Astrocyte of the spinal cord (primary cell): ENCODE measurements at regions not wholly inside any gene's neighbourhood (a gene's known extent, or its start where the extent isn't known, plus 50 kb on each side); places are given as distances from the start of the nearest gene placed in this dataset.

Source experiments
- DNase-seq: peaks from one replicate; pipeline ENCODE4 v3.0.0; 2011; ENCODE audit warnings: low read depth, low spot score
- H3K4me3 ChIP-seq: 2 replicates; pipeline ENCODE4 v1.5.1; 2011; ENCODE audit warnings: low read depth, mild to moderate bottlenecking, low read length, moderate library complexity
- in situ Hi-C: cut with HindIII; loops from 2 replicates; pipeline ENCODE4 v1.10.0; 2017; ENCODE audit warnings: low sequenced_read_pairs
- TF ChIP-seq, protein P1 (sequence below): IDR thresholded peaks from 2 replicates; pipeline ENCODE4 v1.5.1; 2012; ENCODE audit warnings: low read depth, mild to moderate bottlenecking, low read length, inconsistent platforms

DNA sequence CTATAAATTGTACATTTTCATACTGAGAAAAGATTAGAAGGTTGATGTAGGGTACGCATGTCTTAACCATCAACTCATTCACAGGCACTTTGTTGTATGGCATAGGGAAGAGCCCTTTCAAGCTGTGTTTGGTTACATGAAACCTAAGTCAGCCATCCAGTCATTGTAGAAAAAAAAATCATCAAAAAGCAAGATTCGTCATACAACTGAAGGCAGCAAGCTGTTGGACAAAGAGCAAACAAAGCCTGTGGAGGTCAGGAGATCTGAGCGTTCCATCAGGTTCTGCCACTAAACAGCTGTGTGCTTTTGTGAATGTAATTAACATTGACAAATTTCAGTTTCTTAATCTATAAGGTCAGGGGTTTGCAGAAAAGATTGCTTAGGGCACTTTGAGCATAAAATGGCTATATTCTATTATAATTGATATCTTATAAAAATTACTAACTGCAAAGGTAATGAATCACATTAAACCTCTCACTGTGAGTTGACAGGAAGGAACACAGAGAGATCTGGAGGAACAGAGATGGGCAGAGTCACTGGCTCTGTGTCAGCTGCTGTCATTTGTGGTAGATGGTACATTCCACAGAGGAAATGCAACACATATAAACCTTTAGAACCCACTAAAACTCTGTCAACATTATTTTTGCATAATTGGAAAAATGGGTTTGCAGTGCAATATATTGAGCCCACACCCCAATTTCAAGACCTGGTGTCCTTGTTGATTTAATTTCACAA lies 66.3 kb upstream of the MYOCD start:
- no peak overlapping the region for H3K4me3 ChIP-seq
- DNase-seq = peak; percentile 40
- TF ChIP-seq, protein P1, sequence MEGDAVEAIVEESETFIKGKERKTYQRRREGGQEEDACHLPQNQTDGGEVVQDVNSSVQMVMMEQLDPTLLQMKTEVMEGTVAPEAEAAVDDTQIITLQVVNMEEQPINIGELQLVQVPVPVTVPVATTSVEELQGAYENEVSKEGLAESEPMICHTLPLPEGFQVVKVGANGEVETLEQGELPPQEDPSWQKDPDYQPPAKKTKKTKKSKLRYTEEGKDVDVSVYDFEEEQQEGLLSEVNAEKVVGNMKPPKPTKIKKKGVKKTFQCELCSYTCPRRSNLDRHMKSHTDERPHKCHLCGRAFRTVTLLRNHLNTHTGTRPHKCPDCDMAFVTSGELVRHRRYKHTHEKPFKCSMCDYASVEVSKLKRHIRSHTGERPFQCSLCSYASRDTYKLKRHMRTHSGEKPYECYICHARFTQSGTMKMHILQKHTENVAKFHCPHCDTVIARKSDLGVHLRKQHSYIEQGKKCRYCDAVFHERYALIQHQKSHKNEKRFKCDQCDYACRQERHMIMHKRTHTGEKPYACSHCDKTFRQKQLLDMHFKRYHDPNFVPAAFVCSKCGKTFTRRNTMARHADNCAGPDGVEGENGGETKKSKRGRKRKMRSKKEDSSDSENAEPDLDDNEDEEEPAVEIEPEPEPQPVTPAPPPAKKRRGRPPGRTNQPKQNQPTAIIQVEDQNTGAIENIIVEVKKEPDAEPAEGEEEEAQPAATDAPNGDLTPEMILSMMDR = no peak
- in situ Hi-C loops = no loop called here

DNA sequence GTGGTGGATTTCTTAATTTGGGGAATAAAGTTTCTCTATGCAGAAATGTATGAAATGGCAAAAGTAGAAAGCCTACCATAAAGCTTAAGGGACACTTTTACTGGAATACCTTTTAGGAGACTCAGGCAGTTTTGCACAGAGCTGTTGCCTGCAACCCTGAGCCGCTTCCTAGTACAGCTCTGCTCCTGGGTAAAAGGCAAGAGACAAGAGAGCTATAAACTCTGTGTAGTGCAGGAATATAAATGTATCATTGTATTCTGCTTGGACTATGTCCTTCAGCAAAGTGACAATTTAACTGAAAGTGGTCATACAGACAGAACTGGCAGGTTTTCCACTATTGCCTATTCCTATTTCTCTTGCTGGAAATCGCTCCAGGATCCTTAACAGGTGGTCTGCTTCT lies 65.3 kb upstream of the MYOCD start:
- in situ Hi-C loops = no loop called here
- DNase-seq = no peak
- TF ChIP-seq, protein P1 = no peak

DNA sequence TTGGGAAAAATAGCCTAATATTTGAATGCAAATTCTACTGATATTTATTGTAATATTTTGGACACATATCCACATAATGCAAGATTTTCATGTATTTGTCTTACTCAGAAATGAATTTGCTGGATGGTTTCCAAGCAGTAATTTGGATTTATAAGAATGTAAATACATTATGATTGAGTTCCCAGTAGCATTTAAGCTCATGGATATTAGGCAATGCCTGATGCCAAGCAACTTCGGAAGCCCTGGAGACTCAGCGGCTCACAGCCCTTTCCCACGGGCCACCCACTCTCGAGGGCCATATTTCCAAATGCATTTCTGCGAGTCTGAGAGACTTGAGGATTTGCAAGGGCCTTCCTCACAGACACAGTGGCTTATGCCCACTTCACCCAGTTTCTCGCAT lies 62.1 kb upstream of the MYOCD start:
- no peak overlapping the region for H3K4me3 ChIP-seq
- TF ChIP-seq, protein P1 = no peak
- DNase-seq = no peak
- in situ Hi-C loops = no loop called here

More for the DNA sequence above, 65.3 kb upstream of the MYOCD start:
- no peak overlapping the region for H3K4me3 ChIP-seq

DNA sequence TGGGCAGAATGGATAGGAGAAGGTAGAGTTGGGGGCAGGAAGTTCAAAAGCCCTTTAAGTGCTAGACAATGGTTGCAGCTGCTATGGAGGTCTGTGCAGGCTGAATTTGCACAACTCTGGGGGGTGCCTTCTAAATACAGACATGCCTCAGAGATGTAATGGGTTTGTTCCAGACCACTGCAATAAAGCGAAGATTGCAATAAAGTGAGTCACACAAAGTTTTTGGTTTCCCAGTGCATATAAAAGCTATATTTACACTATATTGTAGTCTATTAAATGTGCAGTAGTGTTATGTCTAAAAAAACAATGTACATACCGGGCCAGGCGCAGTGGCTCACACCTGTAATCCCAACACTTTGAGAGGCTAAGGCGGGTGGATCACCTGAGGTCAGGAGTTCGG lies 60.5 kb upstream of the MYOCD start:
- TF ChIP-seq, protein P1 = no peak
- peak; percentile 81 for DNase-seq
- no peak overlapping the region for H3K4me3 ChIP-seq
- in situ Hi-C loops = no loop called here

DNA sequence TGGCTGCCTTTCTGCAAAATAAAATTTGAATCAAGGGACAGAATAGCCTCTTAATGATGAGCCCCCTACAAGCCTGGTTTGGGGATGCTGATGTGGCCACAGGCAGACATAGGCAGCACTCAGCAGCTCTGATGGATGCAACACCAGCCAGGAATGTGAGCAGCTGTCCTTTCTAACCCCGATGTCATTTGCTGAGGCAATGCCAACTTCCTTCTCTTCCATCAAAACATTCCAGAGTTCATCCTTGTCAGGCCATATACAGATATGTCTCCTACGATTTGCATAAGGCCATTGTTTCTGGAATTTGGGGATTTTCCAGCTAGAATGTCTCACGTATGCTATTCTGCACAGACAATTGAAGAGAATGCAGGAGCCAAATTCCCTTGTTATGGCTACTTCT lies 52.1 kb upstream of the MYOCD start:
- in situ Hi-C loops = no loop called here
- peak; percentile 24 for DNase-seq
- H3K4me3 ChIP-seq = no peak overlapping the region
- TF ChIP-seq, protein P1 = no peak
